DMS 273 (cell line): ENCODE measurements at regions not wholly inside any gene's neighbourhood (a gene's known extent, or its start where the extent isn't known, plus 50 kb on each side); places are given as distances from the start of the nearest gene placed in this dataset.

Experiments
- DNase-seq: peaks from one replicate; lab custom pipeline; 2025; ENCODE audit not compliant: unreplicated experiment; lab: John Stamatoyannopoulos, UW

DNA sequence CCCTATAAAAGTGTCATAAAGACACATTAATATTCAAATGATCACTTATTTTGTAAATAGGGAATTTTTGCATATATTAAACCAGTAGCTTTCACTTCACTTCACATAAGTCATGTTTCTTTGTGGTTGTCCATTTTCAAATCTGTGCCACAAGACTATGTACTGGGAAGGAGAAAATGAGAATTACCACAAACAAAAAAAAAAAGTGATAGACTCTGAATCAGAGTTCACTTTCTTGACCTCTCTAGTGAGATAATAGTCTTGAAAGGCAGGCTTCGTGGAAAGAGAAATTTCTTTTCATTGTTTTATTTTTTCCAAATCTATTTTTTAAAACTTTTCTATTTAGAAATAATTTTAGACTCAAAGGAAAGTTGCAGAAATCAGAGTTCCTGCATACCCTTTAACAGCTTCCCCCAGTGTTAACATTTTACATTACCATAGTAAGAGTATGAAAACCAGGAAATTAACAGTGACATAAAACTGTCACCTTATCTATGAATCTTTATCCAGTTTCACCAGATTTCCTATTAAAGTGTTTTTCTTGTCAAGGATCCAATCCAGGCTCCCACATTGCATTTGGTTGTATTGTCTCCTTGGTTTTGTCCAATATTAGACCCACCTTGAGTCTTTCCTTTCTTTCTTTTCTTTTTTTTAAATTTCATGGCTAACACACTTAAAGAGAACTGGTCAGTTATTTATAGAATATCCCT, 215.4 kb upstream of the PGRMC2 start:
- no peak for DNase-seq

DNA sequence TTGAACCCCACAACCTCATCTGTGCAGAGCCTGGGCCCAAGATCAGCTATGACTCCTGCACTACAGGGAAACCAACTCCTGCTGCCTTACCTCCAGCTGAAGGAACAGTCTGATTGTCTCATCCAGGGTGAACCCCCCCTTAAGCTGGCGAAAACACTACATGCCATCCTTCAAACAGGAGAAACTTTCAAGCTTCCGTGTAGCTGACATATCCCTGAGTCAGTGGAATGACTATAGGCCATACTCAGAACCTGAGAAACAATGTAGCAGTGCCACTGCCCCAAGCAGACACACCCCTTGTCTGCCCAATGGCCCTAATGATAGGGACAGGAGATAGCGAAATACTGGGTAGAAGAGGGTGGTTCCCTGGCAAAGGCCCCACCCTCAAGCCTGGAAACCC, 213.6 kb upstream of the PGRMC2 start:
- DNase-seq = no peak

DNA sequence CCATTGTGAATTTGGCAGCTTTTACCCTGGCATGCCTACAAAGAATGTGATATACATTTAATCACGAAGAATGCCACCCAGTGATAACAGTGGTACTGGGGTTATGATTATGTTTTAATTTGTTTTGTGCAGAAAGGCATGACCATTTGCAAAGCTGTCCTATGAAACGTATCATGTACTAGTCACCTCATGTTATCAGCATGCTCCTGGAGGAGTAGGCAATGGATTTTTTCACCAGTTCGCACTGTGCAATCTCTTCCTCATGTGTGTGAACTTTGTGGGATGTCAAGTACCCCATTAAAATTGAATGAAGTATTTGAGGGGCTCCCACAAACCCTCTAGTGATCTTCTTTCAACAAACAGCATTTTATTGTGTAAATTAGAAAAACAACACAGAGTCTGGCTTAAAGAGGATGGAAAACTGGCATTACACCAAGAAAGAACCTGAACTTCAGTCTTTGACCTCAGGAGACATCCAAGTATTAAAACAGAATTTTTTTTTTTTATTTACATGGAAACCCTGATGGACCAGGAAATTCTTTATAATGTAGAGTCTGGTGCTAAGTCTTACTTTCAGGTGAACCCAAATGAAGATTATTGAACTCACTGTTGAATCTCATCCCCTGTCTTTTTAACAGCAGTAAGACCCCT, 200.6 kb upstream of the PGRMC2 start:
- no peak for DNase-seq

DNA sequence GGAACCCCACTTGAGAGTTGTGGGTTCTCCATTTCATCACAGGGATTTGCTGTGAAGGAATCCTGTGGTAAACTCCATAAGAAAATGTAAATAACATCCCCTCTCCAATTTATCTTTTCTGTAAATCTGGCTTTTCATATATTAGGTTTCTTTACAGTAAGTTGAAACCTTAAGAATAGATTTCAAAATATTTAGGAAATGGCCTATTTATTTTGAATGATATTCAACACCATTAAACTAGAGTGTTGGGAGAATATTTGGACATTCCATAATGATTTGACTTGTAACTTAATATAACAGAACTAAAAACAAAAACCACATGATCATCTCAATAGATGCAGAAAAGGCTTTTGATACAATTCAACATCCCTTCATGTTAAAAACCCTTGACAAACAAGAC, 197.3 kb upstream of the PGRMC2 start:
- no peak for DNase-seq

DNA sequence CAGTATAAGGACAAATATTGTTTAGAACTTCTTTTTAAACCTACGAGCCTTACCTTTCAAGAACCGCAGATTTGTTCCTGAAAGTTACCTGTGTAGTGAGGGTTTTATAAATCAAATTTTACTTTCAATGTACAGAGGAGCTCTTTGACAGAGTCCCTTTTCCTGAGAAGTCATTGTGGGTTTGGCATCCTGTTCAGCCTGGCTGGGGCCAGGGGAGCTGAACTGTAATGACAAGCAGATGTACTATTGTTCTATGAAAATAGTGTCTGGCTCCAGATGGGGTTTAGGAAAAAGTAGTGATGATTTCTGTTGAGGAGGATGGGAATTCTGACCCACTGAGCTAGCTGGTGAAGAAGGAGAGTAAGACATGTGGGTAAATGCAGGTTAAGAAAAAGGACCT, 196.2 kb upstream of the PGRMC2 start:
- DNase-seq = no peak

DNA sequence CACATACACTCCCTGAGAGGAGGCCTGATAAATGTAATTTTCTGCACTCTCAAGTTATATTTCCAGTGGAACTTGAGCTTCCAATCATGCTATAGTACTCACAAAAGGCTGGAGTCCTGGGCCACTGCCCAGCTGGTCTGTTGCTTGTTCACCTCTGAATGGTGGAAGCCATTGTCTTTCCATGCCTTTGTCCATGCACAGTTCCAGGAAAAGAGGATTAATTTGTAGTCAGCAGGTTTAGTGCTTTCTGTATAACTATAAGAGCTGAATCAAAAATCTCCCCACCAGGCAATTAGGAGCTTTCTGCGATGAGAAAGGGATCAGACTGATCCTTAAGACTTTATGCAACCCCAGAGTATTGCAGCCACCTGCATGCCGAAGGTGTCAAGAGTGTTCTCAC, 195.4 kb upstream of the PGRMC2 start:
- DNase-seq = no peak

DNA sequence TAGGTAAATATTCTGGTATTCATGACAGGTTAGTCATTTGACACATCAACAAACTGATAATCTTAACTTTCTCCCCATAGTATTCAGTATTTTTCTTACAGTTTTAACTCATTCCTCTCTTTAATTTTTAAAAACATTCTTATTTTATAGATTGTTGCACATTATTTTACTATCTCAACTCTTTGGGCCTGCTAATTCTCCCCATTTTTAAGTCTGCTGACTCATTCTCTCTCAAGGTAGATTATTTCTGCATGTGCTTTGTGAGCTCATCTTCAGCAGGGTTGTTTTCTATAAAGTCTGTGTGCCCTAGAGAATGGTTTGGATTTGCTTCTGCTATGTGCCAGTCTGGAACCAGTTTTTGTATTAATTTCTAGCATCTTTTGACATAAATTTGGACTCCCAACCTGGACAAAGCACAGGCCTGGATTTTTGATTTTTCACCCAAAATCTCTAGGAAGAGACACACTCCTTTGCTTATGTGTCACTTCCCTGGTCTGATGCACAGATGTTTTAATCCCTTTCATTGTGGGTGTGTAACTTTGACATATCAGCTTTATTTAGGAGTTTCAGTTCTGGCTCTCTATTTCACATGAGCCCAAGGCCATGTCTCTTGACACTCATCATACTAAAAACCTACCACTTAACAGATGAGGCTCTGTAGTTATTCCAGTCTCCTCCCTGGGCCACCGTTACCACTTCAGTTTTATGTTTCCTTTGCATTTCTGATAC, 194.3 kb upstream of the PGRMC2 start:
- DNase-seq = no peak

DNA sequence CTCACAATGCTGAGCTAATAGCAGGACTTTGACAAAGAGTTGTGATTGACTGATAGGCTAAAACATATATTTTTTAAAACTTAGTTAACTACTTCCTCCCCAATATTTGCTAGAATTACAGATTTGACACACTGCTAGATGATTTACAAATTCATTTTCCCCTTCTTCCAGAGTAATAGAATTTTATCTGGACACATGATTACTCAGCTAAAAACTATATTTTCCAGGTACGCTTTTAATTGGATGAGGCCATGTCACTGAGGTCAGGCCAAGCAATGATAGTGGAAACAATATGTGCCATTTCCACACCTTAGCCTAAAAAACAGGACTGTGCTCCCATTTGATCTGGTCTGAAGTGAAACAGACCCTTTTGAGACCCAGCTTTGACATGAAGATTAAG, 193.3 kb upstream of the PGRMC2 start:
- DNase-seq = no peak

DNA sequence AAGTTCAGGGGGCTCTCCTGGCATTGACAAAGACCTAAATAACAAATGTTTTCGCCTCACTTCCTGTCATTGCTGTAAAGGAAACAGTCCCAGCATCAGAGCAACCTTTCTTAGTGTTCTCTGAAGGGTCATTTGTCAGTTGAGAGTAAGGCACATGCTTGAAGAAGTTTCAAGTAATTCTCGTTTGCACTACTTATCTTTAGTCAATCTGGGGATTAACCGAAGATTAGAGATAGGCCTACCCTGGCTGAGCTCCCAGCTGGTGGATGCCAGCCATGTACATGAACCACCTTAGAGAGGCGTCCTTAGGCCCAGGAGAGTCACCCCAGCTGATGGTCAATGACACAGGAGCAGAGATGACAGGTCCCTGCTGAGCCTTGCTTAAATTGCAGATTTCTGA, 189.9 kb upstream of the PGRMC2 start:
- DNase-seq = no peak

DNA sequence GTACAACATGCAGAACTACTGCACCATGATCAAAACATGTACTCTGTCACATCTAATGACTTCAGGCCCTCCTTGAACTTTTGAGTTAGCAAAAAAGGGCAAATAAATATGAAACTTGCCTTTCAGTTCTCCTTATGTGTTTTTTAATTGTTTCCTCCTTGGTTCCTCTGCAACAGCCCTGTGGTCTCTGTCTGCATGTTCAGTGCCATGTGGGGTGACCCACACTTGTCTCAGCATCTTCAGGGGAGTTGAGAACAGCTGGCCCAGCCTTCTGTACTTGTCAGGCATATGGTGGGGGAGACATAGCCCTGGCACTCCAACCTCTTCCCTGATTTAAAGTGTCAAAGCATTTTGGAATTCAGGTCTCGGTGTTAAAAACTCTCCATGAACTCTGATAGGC, 188.0 kb upstream of the PGRMC2 start:
- DNase-seq = peak; percentile 2

DNA sequence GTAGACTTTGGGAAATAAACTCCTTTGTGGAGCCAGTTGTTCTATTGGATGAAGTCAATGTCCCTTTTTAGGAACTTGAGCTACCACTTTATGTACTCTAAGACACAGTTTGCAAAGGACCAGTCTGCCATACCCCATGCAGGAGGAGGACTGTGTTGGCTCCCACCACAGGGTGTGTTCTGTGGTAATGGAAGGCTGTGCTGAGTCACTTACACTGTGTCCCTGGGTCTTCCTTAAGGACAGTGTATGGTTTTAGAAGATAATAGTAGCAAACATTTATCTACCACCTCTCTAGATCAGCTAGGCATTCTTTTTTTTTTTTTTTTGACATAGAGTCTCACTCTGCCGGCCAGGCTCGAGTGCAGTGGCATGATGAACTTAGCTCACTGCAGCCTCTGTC, 184.0 kb upstream of the PGRMC2 start:
- no peak for DNase-seq

DNA sequence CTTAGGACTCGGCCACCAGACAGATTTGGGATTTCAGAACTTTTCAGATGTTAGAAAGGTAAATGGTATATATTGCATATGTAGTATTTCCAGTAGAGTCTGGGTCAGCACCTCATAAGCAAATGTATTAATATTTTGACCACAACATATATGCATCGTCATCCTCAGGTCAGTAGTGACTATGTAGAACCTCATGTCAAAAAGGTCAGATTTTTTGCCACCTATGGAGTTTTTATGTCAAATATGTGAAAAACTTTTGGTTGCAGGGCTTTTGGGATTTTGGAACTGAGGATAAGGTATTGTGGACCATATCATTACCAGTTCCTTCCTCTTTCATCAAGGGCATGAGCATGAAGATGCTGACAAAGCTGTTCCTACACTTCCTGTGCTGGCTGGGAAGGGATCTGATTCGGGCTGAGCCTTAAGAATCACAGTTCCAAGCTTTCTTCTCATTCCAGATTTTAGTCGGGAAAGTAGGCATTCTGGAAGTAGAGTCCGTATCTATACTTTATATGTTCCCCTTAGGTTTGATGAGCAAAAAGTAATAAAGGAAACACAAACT, 183.0 kb upstream of the PGRMC2 start:
- no peak for DNase-seq

DNA sequence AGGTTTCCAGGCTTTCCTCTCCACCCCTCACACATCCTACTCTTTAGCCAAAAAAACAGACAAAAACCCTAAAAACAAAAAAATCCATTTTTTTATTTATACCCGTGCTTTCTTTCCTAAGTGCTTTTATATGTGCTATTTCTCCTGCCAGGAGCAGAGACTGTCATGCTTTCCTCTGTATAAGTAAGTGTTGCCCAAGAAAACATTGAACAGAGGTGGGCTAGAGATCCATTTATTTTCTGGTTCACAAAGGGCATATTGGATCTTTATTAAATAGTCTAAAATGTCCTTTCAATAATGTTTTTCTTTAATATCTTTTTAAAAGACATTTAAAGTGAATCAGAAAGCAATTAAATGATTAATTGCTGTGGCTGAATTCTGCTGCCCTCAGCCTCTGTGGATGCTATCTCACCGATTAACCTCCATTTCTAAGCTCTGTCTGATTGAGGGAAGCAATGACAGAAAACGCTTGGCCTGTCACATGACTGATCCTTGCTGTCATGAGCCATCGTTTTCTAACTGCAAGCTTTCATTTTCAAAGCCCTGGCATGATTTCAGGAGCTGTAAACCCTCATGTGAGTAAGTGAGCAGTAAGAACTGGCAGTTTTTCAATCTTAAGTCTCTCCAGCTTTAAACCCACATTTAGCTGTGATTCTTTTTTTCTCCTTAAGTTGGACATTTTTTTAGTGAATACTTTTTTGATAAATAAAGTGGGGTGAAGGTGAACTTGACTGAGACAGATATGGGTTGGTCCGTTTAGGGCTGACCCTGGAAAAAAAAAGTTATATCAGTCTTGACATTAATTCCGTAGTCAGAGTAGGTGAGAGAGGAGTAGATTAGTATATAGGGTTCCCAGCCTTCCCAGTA, 180.7 kb upstream of the PGRMC2 start:
- peak; percentile 26 for DNase-seq

DNA sequence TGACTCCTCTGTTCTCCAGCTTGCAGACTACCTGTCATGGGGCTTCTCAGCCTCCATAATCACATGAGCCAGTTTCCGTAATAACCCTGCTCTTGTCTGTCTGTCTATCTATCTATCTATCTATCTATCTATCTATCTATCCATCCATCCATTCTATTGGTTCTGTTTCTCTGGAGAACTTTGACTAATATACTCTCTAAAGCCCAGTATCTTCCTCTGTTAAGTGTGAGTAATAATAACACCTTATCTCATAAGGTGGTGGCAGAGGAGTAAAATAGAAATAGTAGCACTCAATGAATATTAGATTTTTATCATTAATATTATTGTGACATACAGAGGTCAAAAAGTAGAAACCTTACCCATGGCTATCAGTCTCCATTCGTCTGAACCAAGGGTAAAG, 177.9 kb upstream of the PGRMC2 start:
- no peak for DNase-seq

DNA sequence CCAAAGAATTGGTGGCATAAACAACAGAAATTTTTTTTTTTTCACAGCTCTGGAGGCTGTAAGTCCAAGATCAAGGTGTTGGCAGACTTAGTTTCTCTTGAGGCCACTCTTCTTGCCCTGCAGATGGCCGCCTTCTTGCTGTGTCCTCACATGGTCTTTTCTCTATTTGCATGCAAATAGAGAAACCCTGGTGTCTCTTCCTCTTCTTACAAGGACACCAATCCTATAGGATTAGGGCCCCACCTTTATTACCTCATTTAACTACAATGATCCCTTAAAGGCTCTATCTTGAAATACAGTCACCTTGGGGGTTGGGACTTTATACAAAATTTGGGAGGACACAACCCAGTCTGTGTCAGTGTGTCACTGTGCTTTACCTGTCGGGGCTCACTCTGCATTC, 175.4 kb upstream of the PGRMC2 start:
- DNase-seq = no peak

DNA sequence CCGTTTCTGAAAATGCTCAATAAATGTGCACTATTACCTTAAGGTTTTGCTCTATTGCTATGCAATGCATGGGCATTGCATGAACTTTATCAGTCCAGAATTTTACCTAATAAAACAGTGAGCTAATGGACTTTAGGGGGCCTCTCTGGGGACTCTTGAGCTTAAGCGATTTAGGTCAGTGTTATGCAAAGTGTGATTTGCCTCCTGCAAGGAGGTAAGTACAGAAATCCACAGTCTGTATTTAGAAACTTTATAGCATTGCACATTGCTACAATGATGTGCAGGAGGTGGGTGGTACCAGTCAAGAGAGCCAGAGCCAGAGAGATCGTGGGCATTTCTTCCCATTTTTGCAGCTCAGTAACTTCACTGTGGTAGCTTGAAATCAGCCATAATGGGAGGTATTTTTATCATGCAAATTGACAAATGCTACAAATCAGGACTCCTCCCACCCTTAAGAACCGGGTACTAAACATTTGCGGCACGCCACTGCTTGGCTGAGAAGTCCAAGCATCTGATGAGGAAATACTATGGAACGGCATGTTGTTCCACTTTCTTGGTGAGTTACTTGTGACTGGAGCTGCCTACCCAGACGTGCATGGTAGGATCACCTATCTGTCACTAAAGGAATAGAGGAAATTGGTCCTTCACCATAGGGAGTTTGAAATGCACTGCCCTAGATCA, 174.6 kb upstream of the PGRMC2 start:
- no peak for DNase-seq

DNA sequence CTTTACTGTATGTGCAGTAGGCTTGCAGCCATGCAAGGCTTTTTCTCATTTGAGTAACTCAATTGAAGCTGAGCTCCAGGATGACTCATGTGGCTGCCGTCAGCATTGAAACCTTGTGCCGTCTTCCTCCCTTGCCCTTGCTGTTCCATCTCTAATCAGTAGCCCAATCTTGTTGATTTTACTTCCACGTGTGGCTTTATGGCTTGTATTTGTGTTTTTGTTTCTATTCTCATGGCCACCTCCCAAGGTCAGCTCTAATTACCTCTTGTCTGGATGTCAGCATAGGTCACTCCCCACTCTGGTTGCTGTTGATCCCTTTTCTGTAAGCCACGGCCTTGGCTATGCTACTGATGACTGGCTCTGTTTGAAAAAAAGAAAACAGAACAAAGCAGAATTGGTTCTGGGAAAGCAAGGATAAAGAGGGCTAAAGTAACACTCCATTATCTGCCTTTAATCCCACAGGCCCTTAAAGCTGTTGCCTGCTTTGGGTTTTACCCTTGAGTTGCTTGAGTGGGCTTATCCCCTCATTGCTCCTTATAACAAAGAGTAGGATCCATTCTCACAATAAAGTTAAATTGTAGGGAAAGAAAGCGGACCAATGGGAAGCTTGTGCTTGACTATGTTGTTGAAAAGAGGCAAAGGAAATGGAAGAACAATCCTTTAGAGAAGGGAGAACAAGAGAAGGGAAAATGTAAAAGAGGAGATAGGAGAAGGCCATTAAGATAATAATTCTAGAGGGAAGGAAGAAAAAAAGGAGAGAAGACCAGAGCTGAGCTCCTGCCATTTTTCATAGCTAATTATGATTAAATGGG, 173.9 kb upstream of the PGRMC2 start:
- no peak for DNase-seq

DNA sequence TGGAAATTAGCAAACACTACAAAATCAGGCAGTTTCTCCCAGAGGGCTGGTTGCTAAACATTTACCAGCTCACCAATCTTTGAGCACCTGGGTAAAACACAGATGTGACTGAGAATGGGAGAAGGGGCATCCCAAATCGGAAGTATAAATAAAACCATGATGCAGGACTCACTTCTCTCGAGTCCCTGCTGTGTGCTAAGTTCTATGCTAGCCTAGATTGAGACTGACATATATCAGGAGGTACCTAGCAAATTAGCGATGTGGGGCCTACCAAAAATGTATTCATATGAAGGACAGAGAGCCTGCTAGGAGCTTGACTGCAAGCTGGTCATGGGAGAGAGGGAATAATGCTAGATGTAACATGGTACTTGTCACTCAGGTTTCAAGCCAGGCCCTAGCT, 171.9 kb upstream of the PGRMC2 start:
- no peak for DNase-seq

DNA sequence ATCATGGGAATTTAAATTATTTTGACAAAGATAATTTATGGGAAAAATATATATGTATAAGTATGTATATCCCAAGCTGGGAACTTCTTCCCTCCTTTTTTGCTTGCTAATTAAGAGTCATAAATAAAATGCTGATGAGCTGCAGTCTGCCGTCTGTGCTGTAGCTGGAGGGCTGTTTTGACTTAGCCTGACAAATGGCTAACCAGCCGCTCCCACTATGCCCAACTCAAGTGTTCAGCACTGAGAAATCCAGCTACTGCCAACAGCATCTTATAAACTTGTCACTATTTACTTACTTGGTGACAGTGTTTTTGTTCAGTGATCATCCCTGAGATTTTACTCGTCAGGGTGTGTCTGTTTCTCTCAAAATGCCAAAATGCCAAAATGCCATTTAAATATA, 171.2 kb upstream of the PGRMC2 start:
- no peak for DNase-seq

DNA sequence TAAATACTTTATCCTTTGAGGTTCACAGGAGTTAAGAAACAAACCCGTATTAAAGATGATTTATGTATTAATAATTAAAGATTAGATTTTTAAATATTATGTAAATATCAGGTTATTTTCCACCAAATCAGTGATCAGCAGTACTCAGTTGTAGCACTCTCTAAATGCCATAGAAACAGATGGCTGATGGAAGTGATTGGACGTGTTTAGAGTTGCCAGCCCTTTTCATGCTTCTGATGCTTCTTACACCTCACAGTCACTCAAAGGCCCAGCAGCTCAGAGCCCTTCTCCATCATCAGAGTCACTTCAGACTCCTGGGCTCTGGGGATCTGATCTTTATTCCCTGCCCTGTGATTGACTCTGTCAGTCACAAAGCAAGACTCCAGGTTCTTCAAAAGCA, 170.1 kb upstream of the PGRMC2 start:
- peak; percentile 6 for DNase-seq
